GM18499 (cell line): ENCODE measurements at regions not wholly inside any gene's neighbourhood (a gene's known extent, or its start where the extent isn't known, plus 50 kb on each side); places are given as distances from the start of the nearest gene placed in this dataset.

Experiments
- ATAC-seq: cut with Tn5 transposase; IDR thresholded peaks from one replicate; pipeline ENCODE4 v1.9.1; 2021; ENCODE audit warnings: moderate number of reproducible peaks; ENCODE audit not compliant: insufficient read depth, unreplicated experiment

DNA sequence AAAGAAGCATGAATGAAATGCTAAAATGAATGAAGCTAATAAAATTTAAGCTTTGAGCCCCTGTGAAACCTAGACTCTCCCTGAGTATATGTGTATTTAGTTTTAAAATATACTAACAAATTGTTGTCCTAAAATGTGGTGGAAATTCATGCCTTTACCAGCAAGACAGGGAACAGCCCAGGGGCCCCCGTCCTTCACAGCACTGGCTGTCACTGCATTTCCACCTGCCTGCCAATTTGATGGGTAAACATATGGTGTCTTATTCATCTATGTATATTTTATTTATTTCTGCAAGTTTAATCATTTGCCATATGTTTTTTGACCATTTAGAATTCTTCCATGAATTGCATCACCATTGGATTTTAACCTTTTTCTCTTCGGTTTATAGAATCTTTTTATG, 463.7 kb upstream of the NBEA start:
- ATAC-seq, result no peak

DNA sequence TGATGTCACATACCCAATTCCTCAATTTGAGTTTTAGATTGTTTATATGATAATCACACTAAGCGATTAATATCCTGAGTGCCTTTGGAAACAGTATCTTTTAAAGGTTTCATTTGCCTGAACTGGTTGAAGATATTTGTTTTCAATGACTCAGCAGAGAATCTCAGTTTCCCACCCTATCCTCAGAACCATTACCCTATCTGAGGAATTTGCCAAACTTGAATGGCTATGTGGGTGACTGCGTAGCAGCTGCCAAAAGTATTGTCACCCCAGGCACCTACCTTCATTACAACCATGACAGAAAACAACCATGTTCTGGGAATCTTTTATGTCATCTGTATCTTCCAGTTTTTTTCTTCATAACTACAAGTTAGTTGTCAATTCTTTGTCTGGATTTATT, 440.1 kb upstream of the NBEA start:
- ATAC-seq, result no peak

DNA sequence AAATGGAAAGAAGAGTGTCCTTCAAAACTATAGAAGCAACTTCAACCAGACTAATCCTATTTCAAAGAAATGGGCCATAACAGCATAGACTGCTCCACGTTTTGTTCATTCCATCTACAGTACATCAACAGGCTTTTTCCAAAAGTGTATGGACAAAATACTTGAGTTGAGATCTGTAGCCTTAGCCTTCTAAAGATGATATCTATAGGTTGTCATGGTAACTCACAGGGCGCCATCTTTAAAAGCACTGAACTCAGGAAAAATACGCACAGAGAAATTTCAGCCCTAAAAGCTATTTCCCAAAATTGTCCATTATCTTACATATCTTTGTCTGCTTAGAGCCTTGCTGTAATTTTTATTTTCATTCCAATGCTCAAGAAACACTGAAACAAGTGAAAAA, 439.4 kb upstream of the NBEA start:
- ATAC-seq, result no peak

DNA sequence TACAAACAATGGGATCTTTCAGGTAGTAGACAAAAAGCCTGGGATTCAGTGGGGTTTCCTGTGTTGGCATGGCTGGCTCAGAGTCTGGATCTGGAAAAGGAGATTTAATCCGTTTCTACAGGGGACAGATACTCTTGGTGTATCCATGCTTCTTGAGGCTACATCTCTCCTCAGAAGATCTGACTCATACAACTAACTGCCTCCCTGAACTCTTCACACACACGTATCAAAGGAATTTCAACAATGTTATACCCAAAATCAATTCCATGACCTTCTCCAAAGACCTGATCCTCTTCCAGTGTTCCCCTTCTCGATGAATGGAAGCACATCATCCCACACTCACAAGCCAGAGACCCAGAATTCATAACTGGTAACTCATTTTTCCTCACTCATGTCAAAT, 435.3 kb upstream of the NBEA start:
- ATAC-seq, result no peak

DNA sequence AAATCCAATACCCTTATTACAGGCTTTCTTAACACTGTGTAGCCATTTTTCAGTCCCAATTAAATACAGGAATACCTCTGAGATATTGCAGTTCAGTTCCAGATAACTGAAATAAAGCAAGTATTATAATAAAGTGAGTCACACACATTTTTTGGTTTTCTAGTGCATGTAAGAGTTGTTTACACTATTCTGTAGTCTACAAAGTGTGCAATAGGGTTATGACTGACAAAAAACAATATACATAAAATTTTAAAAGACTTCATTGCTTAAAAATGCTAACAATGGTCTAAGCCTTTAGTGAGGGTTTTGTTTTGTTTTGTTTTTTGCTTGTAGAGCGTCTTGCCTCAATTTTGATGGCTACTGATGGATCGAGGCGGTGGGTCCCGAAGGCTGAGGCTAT, 434.4 kb upstream of the NBEA start:
- ATAC-seq, result no peak

DNA sequence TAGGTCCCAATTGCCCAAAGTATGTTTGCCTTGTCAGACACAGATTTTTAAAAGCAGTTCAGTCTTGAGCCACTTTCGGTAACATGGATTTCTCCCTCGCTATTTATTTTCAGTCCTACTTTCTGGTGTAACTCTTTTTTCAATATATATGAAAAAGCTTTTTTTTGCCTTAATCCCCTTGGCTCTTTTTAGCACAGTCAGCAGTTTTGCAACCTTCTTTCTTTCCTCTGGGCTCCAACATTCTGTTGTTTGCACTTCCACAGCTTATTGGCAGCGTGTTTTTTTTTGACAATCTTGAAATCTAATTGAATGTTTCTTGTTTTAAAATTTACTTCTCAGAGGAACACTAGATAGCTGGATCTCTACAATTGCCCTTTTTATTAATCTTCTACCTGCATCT, 429.3 kb upstream of the NBEA start:
- ATAC-seq, result no peak

DNA sequence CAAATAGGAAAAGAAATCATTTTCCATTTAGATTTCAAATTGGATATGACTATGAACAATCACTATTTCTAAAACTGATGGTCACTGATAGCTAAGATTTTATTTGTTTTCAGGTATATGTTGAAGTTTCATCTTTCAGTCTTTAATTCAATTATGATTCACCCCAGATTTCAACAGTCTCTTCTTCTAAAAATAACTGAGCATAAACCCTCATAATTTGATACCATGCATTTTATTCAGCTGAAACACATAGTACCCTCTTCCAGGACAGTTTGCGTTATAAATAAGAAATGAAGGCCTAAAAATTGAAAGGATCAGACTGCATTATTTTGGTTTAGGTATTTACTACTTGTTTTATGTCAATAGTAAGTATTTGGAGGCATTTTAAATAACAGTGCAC, 428.5 kb upstream of the NBEA start:
- ATAC-seq, result no peak

DNA sequence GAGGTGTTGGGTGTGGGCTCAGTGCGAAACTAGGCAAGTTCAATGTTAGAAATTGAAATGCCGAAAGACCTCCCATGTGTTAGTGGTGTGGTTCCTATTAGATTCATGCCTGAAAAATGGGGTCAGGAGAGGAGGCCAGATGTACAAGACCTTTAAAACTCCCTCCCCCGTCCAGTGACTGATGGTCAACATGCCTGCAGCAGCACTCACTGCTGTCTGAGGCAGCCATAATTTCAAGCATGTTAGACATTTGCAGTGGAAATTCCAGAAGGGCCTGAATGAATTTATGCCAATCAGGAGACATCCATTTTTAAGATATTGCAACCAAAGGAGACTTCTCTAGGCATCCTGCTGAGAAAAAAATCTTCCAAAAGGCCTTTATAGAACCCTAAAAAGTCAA, 426.9 kb upstream of the NBEA start:
- ATAC-seq, result no peak

DNA sequence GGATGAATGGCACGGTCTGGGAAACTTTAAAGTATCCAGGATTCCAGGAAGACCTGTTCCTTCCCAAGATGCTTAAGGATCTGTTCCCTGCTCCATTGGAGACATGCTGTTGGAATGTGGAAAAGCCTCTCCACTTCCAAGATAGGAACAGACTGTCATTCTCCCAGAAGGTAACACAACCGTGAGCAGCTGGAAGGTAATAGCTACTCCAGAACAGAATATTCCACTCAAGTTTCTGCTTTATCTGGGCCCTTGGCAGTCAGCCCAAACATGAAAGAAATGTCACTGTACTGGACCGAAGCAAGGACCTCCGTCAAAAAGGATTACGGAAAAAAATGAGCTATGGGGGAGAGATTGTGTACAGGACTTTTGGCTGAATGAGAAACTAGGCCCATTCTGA, 420.9 kb upstream of the NBEA start:
- no peak for ATAC-seq

DNA sequence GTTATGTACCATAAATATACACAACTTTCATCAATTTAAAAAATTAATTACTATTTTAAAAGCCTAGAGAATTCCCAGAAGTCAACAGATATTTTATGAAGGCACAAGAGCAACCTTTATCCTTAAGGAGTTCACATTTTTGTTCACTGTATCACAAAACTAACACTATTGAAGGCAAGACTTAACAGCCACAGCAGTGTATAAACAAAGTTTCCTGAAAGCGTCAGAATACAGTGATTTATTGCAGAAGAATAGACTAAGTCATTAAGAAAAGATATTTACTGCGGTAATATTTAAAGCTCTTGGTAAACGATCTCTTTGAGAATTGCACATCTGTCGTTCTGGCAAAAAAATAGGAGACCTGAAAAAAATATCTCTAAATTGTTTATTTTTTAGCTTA, 419.3 kb upstream of the NBEA start:
- ATAC-seq, result no peak

DNA sequence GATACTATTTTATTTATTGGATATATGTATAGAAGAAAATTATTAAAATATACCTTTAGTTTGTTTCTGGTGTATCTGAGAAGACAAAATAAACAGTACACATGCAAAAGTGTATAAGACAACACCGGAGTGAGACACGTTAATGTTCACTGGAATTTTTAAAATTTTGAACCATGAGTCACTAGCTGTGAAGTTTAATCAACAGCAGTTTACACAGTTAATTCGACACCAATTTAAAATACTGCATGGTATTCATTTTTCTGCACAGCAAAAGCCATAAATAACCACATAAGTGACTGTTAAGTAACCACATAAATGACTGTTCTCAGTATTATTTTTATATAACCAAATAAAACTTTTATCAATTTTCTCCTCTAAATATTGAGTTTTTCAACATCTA, 418.7 kb upstream of the NBEA start:
- ATAC-seq, result no peak

DNA sequence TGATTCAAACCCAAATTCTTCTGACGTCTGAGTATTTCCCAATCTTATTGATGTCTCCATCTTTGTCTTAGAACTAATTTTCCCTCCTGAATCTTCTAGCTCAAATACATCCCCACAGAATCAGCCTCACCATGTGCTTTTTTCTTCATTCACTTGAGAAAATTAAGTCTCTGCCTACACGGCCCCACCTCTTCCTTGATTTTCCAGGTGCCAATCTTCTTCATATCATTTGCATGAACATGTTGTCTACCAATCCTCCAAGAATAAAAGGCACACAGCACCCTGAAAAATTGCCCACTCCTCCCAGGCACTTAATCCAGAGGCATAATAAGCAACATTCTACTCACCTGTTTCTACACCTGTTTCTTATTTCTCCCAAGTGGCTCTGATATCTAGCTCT, 408.1 kb upstream of the NBEA start:
- ATAC-seq, result no peak

DNA sequence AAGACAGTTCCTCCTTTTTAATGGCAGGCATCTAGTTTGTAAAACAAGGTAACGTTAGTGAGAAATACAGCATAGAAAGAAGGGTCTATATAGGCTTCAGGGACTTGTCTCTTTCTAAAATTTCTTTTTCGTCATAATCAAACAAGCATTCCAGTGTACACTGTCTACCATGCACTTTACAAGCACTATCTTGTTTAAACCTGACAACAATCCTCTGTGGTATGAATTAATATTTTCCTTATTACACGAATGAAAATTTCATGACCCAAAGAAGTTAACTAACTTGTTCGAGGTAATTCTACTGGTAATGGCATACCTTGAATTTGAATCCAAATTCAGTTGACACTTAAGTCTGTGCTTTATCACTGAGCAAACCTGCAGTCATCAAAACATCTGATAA, 399.7 kb upstream of the NBEA start:
- no peak for ATAC-seq

DNA sequence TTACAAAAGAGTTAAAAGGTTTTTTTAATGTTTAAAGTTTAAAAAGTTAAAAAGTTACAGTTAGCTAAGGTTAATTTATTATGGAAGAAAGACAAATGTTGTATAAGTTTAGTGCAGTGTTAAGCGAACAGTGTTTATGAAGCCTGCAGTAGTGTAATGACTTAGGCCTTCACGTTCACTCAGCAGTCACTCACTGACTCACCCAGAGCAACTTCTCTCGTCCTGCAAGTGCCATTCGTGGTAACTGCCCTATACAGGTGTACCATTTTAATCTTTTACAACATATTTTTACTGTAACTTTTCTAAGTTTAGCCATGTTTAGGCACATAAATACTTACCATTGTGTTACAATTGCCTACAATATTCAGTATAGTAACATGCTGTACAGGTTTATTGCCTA, 398.2 kb upstream of the NBEA start:
- ATAC-seq, result no peak

DNA sequence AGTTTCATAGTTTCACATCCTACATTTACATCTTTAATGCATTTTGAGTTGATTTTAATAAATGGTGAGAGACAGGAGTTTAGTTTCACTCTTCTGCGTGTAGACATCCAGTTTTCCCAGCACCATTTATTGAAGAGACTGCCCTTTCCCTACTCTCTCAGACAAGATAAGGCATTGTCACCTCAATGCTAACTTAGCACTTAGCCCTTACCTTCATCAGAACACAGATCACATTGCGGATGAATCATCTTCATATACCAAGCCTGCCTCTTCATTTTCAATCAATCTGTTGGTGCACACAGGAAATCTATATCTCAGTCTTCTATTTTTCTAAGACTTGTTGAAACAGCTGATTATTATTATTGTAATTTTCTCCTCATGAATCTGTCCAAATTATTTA, 396.6 kb upstream of the NBEA start:
- no peak for ATAC-seq

DNA sequence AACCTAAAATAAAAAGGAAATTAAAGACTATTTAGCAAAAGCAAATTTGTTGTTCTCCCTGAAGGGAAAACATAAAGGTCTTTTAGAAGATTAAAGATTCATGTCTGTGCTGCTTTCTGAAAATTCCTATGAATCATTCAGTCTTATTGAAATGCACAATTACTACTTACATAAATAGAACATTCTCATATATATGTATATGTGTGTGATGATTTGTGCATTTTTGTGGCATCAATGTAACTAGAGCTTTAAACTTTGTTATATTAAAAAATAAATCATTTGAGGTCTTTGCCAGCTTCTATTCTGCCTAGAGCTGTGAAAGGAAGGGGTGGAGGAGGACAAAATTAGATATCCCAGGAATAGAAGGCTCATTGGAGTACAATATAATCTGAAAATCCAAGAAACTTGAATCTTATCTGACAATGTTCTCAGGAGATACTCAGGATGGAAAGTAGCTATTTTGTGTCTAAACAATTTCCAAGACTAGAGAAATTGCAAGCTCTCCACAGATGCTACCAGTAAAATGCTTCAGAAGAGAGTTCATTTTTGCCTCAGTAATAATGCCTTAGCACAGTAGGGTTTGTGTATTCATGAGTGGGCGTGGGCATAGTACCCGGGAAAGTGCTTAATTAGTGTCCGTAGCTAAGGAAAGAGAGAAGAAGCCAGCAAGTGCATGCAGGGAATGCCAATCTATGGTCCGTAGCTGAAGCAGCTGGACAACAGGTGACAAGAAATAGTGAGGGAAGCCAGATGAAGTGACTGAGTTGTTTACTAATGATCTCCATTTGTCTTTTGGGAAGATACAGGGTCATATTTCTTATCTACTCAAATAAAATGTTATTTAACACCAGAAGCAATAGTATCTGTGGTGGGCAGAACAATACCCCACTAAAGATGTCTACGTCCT, 395.5 kb upstream of the NBEA start:
- ATAC-seq, result no peak

DNA sequence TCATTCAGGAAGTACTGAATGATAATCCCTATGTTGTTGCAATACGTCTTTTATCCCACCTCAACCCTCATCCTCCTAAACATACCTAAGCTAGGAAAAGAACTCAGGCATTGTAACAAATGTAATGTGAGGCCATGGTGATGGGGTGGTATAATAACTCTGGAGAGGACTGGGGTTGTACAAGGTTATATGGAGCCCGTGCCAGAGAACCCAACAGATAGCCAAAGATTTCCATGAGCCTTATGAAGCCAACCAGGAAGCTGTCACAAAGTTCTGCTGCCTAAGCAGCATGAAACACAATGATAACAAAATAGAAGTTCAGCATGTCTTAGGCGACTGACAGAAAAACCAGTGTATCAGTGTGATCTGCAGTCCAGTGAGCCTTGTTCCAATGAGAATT, 394.1 kb upstream of the NBEA start:
- ATAC-seq, result no peak

DNA sequence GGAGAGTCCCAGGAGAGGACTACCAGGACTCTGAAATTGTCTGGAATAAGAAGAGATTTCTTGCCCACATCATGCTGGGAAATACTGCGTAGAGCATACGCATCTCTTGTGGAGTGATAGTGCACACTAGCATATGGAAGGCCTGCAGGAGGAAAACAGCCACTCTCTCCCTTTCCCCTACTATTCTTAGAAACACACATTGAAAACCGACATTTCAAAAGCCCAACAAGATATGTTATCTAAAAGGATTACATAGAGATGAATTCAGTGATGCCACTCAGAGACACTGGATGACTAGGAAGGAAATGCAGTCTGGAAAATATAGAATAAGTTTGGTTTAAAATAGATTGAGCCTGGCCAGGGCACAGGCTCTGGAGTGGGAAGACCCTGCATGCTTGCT, 388.7 kb upstream of the NBEA start:
- no peak for ATAC-seq

DNA sequence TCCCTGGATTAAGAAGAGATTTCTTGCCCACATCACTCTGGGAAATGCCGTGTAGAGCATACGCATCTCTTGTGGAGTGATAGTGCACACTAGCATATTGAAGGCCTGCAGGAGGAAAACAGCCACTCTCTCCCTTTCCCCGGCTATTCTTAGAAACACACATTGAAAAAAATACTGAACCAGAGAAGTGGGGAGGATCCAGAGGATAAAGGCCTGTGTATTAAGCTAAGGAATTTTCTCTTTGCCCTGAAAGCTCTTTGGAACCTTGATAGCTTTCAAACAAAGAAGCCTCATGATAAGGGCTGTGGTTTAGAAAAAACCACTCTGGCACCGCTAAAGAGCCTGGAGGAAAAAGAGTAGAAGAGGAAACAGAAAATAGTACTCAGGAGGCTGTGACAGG, 386.1 kb upstream of the NBEA start:
- no peak for ATAC-seq

DNA sequence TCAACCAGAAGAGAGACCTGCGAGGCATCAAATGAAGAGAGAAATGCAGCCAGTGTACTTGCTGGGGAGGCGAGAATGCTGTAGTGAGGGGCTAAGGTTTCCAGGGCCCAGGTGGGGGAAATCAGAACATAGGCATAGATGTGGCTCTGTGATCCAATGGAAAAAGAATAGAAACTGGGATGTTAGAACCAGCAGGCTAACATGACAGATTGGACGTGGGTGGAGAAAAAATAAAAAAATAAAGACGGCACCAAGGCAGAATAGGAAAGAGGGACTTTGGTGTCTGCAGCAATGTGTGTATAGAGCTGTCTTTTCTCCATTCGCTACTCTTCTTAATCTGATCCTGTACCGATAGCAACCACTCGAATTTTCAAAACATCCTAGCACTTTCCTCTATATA, 381.0 kb upstream of the NBEA start:
- no peak for ATAC-seq

DNA sequence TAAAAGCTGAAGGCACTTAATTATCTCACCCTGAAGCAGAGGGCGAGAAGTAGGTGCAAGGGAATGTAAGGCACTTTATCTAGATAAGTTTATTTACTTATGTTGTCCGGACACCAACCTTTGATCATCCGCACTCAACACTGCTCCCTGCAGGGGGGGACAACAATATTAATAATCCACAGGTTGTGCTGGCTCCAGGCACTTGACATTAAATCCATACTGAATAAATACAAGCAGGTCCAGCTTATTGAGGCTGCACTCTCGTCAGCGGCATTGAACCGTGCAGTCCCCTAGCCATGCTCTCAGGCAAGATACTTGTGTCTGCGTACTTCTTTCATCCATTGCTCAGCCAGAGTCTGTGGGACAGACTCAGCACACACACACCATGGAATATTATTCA, 374.5 kb upstream of the NBEA start:
- ATAC-seq, result no peak

DNA sequence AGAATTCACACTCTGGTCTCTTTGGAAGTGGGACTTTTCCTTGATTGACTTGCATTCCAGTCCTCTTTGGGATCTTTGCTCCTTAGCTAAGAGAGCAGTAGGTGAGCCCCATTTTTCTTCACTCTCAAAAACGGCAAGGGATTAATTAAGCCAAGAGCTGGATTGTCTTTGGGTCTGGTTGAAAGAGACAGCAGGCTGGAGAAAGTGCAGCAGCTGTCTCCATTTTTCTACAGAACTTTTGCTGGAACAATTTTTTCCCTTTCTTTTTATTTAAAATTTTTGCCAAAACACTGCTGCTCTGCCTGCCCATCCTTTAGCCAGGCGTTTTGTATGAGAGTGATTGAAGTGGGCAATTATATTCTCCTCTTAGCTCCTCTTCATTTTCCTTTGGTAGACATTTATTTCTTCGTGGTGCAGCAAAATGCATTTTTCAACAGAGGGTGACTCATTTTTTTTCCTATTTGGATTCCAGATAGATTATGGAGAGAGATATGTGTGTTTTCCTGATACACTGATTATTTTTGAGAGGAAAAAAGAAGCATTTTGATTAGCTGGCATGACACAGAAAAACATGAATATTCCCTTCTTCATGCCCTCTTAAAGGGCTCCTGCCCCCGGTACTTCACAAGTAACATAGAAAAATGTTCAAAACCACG, 371.2 kb upstream of the NBEA start:
- no peak for ATAC-seq
